GM19240 (cell line): ENCODE measurements at regions not wholly inside any gene's neighbourhood (a gene's known extent, or its start where the extent isn't known, plus 50 kb on each side); places are given as distances from the start of the nearest gene placed in this dataset.

Experiments used
- DNase-seq: peaks from one replicate; pipeline ENCODE4 v3.0.0; 2011; ENCODE audit warnings: low spot score; ENCODE audit not compliant: insufficient read length

DNA sequence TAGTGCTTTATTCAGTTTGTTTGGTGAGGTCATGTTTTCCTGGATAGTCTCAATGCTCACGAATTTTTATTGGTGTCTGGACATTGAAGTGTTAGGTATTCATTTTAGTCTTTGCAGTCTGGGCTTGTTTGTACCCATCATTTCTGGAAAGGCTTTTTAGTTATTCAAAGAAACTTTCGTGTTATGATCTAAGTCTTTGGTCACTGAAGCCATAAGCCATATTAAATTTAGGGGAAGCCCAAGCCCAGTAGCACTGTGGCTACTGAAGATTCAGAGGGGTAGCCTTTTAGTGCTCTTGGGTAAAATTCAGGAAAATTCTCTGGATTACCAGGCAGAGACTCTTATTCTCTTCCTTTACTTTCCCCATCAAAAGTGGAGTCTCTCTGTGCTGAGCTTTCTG, 56.2 kb upstream of the PEX5L start:
- no peak for DNase-seq

GRCh38 chr3:180093535-180093934, 56.8 kb upstream of the PEX5L start:
- no peak for DNase-seq

DNA sequence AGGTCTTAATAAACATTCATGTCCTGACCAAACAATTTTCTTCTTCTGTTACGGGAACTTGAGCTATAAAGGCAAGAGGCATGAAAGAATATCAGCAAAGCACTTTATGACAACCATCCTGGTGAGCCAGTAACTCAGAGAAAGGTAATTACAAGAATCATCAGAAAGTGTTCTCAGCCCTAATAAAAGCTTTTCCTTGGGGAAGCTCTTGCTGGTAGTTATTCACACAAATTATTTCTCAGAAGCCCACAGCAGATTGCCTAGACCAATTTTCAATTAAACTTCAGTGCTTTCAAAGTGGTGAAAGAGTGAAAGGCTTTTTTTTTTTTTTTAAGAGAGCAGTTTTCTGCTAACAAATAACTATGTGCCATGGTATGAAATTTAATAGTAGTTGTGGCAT, 60.9 kb upstream of the PEX5L start:
- no peak for DNase-seq

DNA sequence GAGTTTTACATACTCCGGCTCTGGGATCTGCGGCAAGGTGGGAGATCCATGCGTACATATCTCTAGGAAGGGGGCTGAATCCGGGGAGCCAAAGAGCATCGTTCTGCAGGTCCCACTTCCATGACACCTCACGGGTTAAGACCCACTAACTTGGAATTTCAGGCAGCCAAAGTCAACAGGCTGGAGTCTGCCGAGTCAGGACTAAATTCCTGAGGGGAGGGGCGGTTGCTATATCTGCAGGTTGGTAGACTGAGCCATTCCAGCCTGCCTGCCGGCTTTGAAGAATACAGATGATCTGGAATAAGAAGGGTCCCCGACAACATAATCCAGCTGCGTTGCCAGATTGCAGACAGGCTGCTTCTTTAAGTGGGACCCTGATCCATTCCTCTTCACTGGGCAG, 65.4 kb upstream of the PEX5L start:
- no peak for DNase-seq

DNA sequence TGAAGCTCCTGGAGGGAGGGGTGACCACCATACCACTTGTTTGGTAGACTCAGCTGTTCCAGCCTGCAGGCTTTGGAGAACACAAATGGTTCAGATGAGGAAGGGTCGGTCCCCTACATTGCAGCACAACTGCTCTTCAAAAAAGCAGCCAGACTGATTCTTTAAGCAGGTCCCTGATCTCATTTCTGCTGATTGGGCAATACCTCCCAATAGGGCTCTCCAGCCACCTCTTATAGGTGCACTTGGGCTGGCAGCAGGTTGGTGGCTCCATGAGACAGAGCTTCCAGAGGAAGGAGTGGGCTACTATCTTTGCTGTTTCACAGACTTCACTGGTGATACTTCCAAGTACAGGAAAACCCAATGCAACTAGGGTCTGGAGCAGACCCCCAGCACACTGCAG, 65.9 kb upstream of the PEX5L start:
- DNase-seq, result no peak

DNA sequence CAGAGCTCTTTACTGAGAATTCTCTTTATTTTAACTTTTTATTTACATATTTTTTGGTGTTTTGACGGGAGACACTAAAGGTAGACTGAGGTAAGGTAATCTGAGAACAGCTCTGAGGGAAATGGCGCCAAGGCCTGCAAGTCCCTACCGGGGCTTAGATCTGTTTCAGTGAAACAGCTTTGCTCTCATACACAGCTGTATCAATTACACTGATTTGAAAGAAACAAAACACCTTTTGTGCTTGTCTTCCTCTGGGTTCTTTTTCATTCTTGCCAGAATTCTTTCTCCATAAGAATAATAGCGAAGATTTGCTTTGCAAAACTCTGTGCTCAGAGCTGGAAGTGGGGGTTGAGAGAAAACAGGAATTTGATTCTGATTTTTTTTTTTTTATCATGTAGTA, 79.5 kb upstream of the PEX5L start:
- no peak for DNase-seq

GRCh38 chr3:180116658-180117057, 79.9 kb upstream of the PEX5L start:
- DNase-seq, result no peak

GRCh38 chr3:180117381-180118163, 80.8 kb upstream of the PEX5L start:
- DNase-seq, result no peak

DNA sequence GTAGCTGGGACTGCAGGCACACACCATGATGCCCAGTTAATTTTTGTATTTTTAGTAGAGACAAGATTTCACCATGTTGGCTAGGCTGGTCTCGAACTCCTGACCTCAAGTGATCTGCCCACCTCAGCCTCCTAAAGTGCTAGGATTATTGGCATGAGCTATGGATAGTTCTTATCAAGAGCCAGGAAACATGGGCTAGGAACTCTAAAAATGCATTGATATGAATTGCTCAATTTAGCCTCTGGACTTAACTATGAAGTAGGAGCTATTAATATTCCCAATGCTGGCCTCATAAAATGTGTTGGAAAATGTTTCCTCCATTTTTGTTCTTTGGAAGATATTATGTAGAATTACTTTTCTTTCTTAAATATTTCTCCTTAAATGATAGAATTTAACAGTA, 82.8 kb upstream of the PEX5L start:
- no peak for DNase-seq

- DNase-seq, result no peak
These were observed 87.2 kb upstream of the PEX5L start for GRCh38 chr3:180123928-180124327.

DNA sequence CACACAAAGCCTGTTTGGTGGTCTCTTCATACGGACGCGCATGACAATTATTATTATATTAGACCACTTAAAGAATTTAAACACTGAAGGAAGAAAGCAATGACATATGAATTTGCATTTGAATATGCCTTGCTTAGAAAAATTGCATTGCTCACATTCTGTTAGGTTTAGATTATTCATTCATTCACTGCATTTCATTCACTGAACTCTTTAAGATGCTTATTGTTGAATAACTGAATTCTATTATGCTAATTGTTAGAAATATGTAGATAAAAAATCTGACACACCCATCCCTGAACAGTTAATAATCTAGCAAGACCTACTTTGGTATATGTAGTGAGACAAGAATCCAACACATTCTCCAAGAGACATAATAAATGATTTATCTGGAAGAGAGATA, 94.4 kb upstream of the PEX5L start:
- DNase-seq, result no peak

- no peak for DNase-seq
These were observed 98.4 kb upstream of the PEX5L start for GRCh38 chr3:180135101-180135500.

GRCh38 chr3:180138871-180139270, 102.1 kb upstream of the PEX5L start:
- no peak for DNase-seq

GRCh38 chr3:180142041-180142440, 105.3 kb upstream of the PEX5L start:
- no peak for DNase-seq

DNA sequence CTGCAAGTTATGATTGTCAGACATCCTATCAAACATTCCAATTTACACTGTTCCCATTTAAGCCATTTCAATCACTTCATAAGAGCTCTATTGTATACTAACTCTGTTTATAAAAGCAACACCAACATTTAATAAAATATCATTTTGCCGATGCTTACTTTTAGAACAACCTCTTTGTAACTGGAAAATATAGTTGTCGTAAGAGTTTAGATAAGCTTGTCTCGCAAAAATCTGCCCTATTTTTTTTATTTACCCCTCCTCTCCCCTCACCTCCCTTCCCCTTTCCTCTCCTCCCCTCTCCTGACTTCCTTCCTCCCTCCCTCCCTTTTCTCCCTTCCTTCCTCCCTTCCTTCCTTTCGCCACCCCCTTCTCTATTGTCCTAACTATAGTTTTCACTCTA, 105.7 kb upstream of the PEX5L start:
- DNase-seq, result no peak

DNA sequence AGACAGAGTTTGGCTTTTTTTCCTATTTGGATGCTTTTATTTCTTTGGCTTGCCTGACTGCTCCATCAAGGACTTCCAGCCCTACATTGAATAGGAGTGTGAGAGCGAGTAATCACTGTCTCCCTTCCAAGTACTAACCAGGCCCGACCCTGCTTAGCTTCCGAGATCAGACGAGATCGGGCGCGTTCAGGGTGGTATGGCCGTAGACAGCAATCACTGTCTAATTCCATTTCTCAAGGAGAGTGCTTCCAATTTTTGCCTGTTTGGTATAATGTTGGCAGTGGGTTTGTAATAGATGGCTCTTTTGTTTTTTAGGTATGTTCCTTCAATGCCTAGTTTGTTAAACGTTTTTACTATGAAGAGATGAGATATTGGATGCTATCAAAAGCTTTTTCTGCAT, 125.0 kb upstream of the PEX5L start:
- DNase-seq, result no peak

DNA sequence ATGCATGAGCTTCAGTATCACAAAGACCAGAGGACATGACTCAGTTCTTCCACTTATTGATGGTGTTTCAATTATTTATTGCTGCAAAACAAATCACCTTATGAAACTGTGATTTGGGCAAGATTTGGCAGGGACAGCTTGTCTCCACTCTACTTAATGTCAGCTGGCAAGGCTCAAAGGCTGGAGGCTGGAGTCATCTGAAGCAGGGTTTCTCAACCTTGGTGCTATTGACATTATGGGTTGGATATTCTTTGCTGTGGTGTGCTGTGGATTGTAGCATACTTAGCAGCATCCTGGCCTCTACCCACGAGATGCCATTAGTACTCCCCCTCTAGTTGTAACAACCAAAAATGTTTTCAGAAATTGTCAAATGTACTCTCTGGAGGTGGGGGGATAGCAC, 138.8 kb upstream of the PEX5L start:
- no peak for DNase-seq

- no peak for DNase-seq
These were observed 139.3 kb upstream of the PEX5L start for GRCh38 chr3:180176059-180176458.

GRCh38 chr3:180177255-180177654, 140.5 kb upstream of the PEX5L start:
- DNase-seq, result no peak

DNA sequence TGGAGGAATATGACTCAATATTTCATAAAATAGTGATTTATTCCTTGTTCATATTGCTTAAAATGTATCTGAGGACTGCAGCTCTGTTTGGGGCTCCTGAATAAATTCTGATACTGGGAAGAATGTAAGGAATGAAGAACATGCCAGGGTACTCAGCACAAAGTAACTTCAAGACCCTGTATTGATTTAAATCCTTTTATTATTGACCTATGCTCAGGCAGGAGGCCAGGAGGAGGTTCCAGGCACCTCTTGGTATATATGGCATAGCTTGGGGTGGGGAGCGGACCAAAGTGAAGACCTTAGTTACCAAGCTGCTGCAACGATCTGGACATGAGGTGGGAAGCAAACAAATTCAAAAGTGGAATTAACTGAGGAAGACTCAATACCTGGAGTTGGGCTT, 142.8 kb upstream of the PEX5L start:
- DNase-seq, result no peak

GRCh38 chr3:180180795-180181194, 144.1 kb upstream of the PEX5L start:
- DNase-seq, result no peak

DNA sequence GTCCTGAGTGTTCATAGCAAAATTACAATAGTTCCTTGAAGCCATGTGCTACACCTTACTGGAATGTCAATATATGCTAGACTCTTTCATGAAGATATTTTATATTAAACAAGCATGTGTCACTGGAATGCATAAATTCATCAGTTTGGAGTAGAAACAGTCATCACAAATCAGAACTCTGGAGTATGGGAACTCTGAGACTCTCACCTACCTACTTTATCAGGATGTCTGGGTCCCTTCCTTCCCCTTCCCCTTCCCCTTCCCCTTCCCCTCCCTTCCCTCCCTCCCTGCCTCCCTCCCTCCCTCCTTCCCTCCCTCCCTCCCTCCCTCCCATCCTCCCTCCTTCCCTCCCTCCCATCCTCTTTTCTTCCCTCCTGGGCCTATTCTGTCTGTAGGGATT, 144.7 kb upstream of the PEX5L start:
- no peak for DNase-seq

- DNase-seq, result no peak
These were observed 146.6 kb upstream of the PEX5L start for GRCh38 chr3:180183346-180183745.

DNA sequence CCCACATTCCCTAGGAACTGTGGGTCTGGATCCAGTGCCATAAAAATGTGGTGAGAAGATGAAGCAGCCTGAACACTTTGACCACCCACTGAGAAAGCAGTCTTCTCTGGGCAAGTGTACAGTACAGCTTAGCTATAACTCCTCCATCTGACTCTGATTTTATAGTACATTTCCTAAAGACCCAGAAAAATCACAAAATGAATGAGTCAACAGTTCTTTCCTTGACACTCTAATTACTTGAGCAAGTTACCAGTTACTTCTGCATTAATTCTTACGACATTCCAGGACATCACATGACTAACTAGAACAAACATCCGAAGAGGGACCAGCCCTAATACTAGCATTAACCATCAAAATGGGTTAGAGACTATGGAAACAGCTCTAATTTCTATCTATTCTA, 148.1 kb upstream of the PEX5L start:
- DNase-seq, result no peak
